HEK293 (cell line): ENCODE measurements at regions not wholly inside any gene's neighbourhood (a gene's known extent, or its start where the extent isn't known, plus 50 kb on each side); places are given as distances from the start of the nearest gene placed in this dataset.

ENCODE experiments used
- CTCF ChIA-PET: fragments of 350-600 bp; formaldehyde crosslinking; extraction: SDS; loops from one replicate; lab custom pipeline; 2021; ENCODE audit warnings: antibody characterized with exemption; lab: Yijun Ruan, JAX
- POLR2A ChIA-PET: fragments of 300-600 bp; formaldehyde crosslinking; extraction: SDS; loops from one replicate; lab custom pipeline; 2020; ENCODE audit warnings: antibody characterized with exemption, inconsistent platforms; lab: Yijun Ruan, JAX
- H3K27ac ChIP-seq: fragments of 200-500 bp; sonication (Bioruptor generic); 2 replicates; pipeline ENCODE4 v1.5.1; 2014; ENCODE audit warnings: low read depth, low read length, control low read depth, inconsistent platforms; ENCODE audit errors: extremely low read depth
- H3K36me3 ChIP-seq, 2 experiments: fragments of 200-500 bp in 1 of 2; sonication (Bioruptor generic) in 1 of 2; 1 replicate in 1 of 2; 2 replicates in 1 of 2; pipeline ENCODE4 v1.5.1; 2014 to 2017; ENCODE audit warnings: inconsistent platforms in 2 of 2, low read length in 2 of 2; ENCODE audit not compliant: control insufficient read depth in 2 of 2, insufficient read depth in 1 of 2
- H3K4me1 ChIP-seq: fragments of 200-500 bp; sonication (Bioruptor generic); 2 replicates; pipeline ENCODE4 v1.5.1; 2014; ENCODE audit warnings: mild to moderate bottlenecking, low read length, inconsistent platforms; ENCODE audit not compliant: control insufficient read depth, insufficient read depth
- H3K4me3 ChIP-seq: 2 replicates; pipeline ENCODE4 v1.5.1; 2011; ENCODE audit warnings: low read depth, mild to moderate bottlenecking, control low read depth, low read length, moderate library complexity
- H3K9me3 ChIP-seq: fragments of 200-500 bp; sonication (Bioruptor generic); 2 replicates; pipeline ENCODE4 v1.5.1; 2014; ENCODE audit warnings: low read depth, low read length, inconsistent platforms; ENCODE audit not compliant: control insufficient read depth, insufficient read depth
- HOXC10 ChIP-seq: sonication (generic); formaldehyde crosslinking; IDR thresholded peaks from 2 replicates; pipeline ENCODE4 v1.8.1; 2023; ENCODE audit warnings: mild to moderate bottlenecking, missing genetic modification reagents
- HOXD13 ChIP-seq: sonication (generic); formaldehyde crosslinking; IDR thresholded peaks from 2 replicates; pipeline ENCODE4 v1.8.0; 2022; ENCODE audit warnings: missing genetic modification reagents, borderline replicate concordance
- MYNN ChIP-seq: fragments of 450-650 bp; formaldehyde crosslinking; IDR thresholded peaks from 2 replicates; pipeline ENCODE4 v1.5.1; 2016; ENCODE audit warnings: missing biosample characterization, missing genetic modification characterization, borderline replicate concordance
- MZF1 ChIP-seq: fragments of 450-650 bp; formaldehyde crosslinking; IDR thresholded peaks from 2 replicates; pipeline ENCODE4 v1.5.1; 2017; ENCODE audit warnings: missing biosample characterization, missing genetic modification characterization, borderline replicate concordance
- PRDM4 ChIP-seq: fragments of 450-650 bp; formaldehyde crosslinking; IDR thresholded peaks from 2 replicates; pipeline ENCODE4 v1.5.1; 2017; ENCODE audit warnings: missing biosample characterization, missing genetic modification characterization
- SCRT2 ChIP-seq: fragments of 450-650 bp; formaldehyde crosslinking; IDR thresholded peaks from 2 replicates; pipeline ENCODE4 v1.5.1; 2016; ENCODE audit warnings: missing biosample characterization, missing genetic modification characterization
- ZBTB1 ChIP-seq: fragments of 450-650 bp; formaldehyde crosslinking; IDR thresholded peaks from 2 replicates; pipeline ENCODE4 v1.5.1; 2016; ENCODE audit warnings: missing biosample characterization, missing genetic modification characterization
- ZNF211 ChIP-seq: fragments of 450-650 bp; formaldehyde crosslinking; IDR thresholded peaks from 2 replicates; pipeline ENCODE4 v1.5.1; 2016; ENCODE audit warnings: low read depth, missing biosample characterization, missing genetic modification characterization
- ZNF214 ChIP-seq: fragments of 450-650 bp; formaldehyde crosslinking; IDR thresholded peaks from 2 replicates; pipeline ENCODE4 v1.5.1; 2017; ENCODE audit warnings: missing biosample characterization, mild to moderate bottlenecking, missing genetic modification characterization, borderline replicate concordance
- ZNF274 ChIP-seq, 2 experiments: fragments of 200-500 bp in 1 of 2; fragments of 450-650 bp in 1 of 2; sonication (Bioruptor generic) in 1 of 2; formaldehyde crosslinking in 1 of 2; IDR thresholded peaks; 2 replicates each; pipeline versions ENCODE4 v1.5.1 to v1.6.1; 2014 to 2016; ENCODE audit warnings: borderline replicate concordance in 1 of 2, inconsistent platforms in 1 of 2, low read length in 1 of 2, missing biosample characterization in 1 of 2, missing genetic modification characterization in 1 of 2
- ZNF416 ChIP-seq: fragments of 450-650 bp; formaldehyde crosslinking; IDR thresholded peaks from 2 replicates; pipeline ENCODE4 v1.5.1; 2016; ENCODE audit warnings: missing biosample characterization, missing genetic modification characterization
- ZNF518A ChIP-seq: fragments of 450-650 bp; formaldehyde crosslinking; conservative IDR thresholded peaks from 2 replicates; pipeline ENCODE4 v1.5.1; 2016; ENCODE audit warnings: low read depth, missing biosample characterization, missing genetic modification characterization
- ZNF645 ChIP-seq: fragments of 450-650 bp; formaldehyde crosslinking; IDR thresholded peaks from 2 replicates; pipeline ENCODE4; 2016; ENCODE audit warnings: missing biosample characterization, missing genetic modification characterization
- ZNF830 ChIP-seq: fragments of 450-650 bp; IDR thresholded peaks from 2 replicates; pipeline ENCODE4 v1.5.0; 2018; ENCODE audit warnings: missing biosample characterization, missing genetic modification characterization, low read depth, mild to moderate bottlenecking, moderate library complexity
- ZXDB ChIP-seq: fragments of 450-650 bp; formaldehyde crosslinking; IDR thresholded peaks from 2 replicates; pipeline ENCODE4 v1.5.1; 2016; ENCODE audit warnings: missing biosample characterization, missing genetic modification characterization
- TF ChIP-seq, protein P1 (sequence below): fragments of 450-650 bp; formaldehyde crosslinking; IDR thresholded peaks from 2 replicates; pipeline ENCODE4 v1.5.1; 2016; ENCODE audit warnings: missing biosample characterization, missing genetic modification characterization
- TF ChIP-seq, protein P2 (sequence below): fragments of 450-650 bp; formaldehyde crosslinking; IDR thresholded peaks from 2 replicates; pipeline ENCODE4 v1.5.1; 2016; ENCODE audit warnings: missing biosample characterization, missing genetic modification characterization

- TF ChIP-seq ZNF211 (tag by site-specific recombination): no peak
Observed at GRCh38 chr6:49300911-49301310, 162.1 kb downstream of the MMUT start (continued).

- no peaks in the 10 kb centered on the region for H3K9me3 ChIP-seq
- no peaks in the 10 kb centered on the region for H3K4me1 ChIP-seq
- no peak overlapping the region for H3K27ac ChIP-seq
- H3K36me3 ChIP-seq: no peaks in the 10 kb centered on the region
- POLR2A ChIA-PET: no interaction called here
- CTCF ChIA-PET: no interaction called here
- H3K4me3 ChIP-seq: no peak overlapping the region
- TF ChIP-seq, protein P1, sequence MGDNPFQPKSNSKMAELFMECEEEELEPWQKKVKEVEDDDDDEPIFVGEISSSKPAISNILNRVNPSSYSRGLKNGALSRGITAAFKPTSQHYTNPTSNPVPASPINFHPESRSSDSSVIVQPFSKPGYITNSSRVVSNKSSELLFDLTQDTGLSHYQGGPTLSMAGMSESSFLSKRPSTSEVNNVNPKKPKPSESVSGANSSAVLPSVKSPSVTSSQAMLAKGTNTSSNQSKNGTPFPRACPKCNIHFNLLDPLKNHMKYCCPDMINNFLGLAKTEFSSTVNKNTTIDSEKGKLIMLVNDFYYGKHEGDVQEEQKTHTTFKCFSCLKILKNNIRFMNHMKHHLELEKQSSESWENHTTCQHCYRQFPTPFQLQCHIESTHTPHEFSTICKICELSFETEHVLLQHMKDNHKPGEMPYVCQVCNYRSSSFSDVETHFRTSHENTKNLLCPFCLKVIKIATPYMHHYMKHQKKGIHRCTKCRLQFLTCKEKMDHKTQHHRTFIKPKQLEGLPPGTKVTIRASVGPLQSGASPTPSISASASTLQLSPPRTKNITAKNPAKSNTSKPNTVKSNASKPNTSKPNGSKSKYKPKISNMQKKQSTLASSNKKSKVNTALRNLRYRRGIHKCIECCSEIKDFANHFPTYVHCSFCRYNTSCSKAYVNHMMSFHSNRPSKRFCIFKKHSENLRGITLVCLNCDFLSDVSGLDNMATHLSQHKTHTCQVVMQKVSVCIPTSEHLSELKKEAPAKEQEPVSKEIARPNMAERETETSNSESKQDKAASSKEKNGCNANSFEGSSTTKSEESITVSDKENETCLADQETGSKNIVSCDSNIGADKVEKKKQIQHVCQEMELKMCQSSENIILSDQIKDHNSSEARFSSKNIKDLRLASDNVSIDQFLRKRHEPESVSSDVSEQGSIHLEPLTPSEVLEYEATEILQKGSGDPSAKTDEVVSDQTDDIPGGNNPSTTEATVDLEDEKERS (tag by site-specific recombination): no peak
- no peak for TF ChIP-seq ZNF416
- no peak for TF ChIP-seq PRDM4 (tag by site-specific recombination)
- TF ChIP-seq HOXC10 (CRISPR knock-in tag): no peak
- TF ChIP-seq SCRT2 (tag by site-specific recombination): no peak
- TF ChIP-seq HOXD13 (CRISPR knock-in tag): no peak
- no peak for TF ChIP-seq ZNF645
Observed at GRCh38 chr6:49300443-49300842, 162.6 kb downstream of the MMUT start.

DNA sequence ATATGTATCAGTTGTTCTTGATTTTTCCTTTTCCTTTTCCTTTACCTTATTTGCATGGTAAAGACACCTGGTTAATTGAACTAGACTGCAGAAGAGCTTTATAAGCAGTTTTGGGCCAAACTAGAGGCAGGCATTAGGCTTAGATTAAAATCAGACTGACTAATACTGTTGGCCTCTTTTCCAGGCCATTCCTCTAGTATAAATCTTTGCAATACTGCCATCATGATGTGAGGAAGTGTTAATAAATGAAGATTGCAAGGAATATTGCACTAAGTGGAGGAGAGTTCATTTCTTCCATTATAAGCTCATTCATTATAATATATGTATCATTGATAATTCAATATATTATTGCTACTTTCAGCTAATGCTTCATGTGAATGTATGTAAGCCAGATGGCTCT is 163.8 kb downstream of the MMUT start:
- POLR2A ChIA-PET: no interaction called here
- no peak for TF ChIP-seq MZF1
- TF ChIP-seq, protein P2, sequence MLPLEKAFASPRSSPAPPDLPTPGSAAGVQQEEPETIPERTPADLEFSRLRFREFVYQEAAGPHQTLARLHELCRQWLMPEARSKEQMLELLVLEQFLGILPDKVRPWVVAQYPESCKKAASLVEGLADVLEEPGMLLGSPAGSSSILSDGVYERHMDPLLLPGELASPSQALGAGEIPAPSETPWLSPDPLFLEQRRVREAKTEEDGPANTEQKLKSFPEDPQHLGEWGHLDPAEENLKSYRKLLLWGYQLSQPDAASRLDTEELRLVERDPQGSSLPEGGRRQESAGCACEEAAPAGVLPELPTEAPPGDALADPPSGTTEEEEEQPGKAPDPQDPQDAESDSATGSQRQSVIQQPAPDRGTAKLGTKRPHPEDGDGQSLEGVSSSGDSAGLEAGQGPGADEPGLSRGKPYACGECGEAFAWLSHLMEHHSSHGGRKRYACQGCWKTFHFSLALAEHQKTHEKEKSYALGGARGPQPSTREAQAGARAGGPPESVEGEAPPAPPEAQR (tag by site-specific recombination): no peak
- TF ChIP-seq ZNF274 (IDR thresholded peaks at IDR 0.05; ENCODE audit: low read length): no peak
- TF ChIP-seq ZNF274 (tag by site-specific recombination; IDR thresholded peaks at IDR 0.05; ENCODE audit: borderline replicate concordance): no peak
- TF ChIP-seq ZBTB1: no peak
- TF ChIP-seq ZNF214 (tag by site-specific recombination): no peak
- no peak for TF ChIP-seq ZNF518A
- no peak for TF ChIP-seq ZNF830 (tag by site-specific recombination)
- no peak for TF ChIP-seq MYNN (tag by site-specific recombination)
- no peak for TF ChIP-seq ZXDB (tag by site-specific recombination)
- Histone ChIP-seq H3K9me3 (no peaks in the 10 kb centered on the region), H3K4me3 (no peak overlapping the region), H3K27ac (no peak overlapping the region), H3K36me3 (no peaks in the 10 kb centered on the region), H3K4me1 (no peaks in the 10 kb centered on the region)
- CTCF ChIA-PET: no interaction called here
